A549 (cell line): ENCODE measurements at regions not wholly inside any gene's neighbourhood (a gene's known extent, or its start where the extent isn't known, plus 50 kb on each side); places are given as distances from the start of the nearest gene placed in this dataset.

Experiments
- CEBPB ChIP-seq, 2 experiments: fragments of >200 bp in 1 of 2; sonication (Bioruptor Twin) in 1 of 2; formaldehyde crosslinking in 1 of 2; IDR thresholded peaks; 2 replicates each; pipeline ENCODE4 v1.6.1; 2012 to 2016
- CHD2 ChIP-seq: fragments of 150-350 bp; IDR thresholded peaks from 2 replicates; pipeline ENCODE4 v1.6.1; 2014; ENCODE audit warnings: low read length; ENCODE audit not compliant: partially characterized antibody
- EHMT2 ChIP-seq: fragments of 200-600 bp; sonication (generic); IDR thresholded peaks from 2 replicates; pipeline ENCODE4 v1.6.1; 2016; ENCODE audit warnings: antibody characterized with exemption, low read depth, mild to moderate bottlenecking, moderate library complexity
- JUN ChIP-seq, 2 experiments: fragments of >200 bp; sonication (Bioruptor Twin); formaldehyde crosslinking; IDR thresholded peaks; 2 replicates in 1 of 2; 3 replicates in 1 of 2; pipeline ENCODE4 v1.6.1; 2016 to 2017
- MYC ChIP-seq: IDR thresholded peaks from 2 replicates; pipeline ENCODE4 v1.6.1; 2012; ENCODE audit warnings: mild to moderate bottlenecking, inconsistent platforms, low read length, improper control_type of control experiment, borderline replicate concordance
- NFE2L2 ChIP-seq: fragments of 150-350 bp; conservative IDR thresholded peaks from 2 replicates; pipeline ENCODE4 v1.6.1; 2014; ENCODE audit warnings: low read length
- POLR2A ChIP-seq: IDR thresholded peaks from 2 replicates; pipeline ENCODE4 v1.6.1; 2012; ENCODE audit warnings: mild to moderate bottlenecking, low read length
- RCOR1 ChIP-seq: fragments of 150-350 bp; IDR thresholded peaks from 2 replicates; pipeline ENCODE4 v1.6.1; 2014; ENCODE audit warnings: antibody characterized with exemption, low read length, low read depth
- REST ChIP-seq: fragments of 200-600 bp; sonication (generic); IDR thresholded peaks from 2 replicates; pipeline ENCODE4 v1.6.1; 2016; ENCODE audit warnings: antibody characterized with exemption, mild to moderate bottlenecking, moderate library complexity
- SREBF2 ChIP-seq: fragments of 450-650 bp; IDR thresholded peaks from 2 replicates; pipeline ENCODE4 v1.6.1; 2014; ENCODE audit warnings: mild to moderate bottlenecking, moderate library complexity
- TF ChIP-seq, protein P1 (sequence below): fragments of 250-450 bp; sonication (Bioruptor Pico); IDR thresholded peaks from 2 replicates; pipeline ENCODE4 v1.5.0; 2021; ENCODE audit warnings: mild to moderate bottlenecking, moderate library complexity, borderline replicate concordance
- TF ChIP-seq, protein P2 (sequence below): fragments of >200 bp; sonication (Bioruptor Twin); formaldehyde crosslinking; IDR thresholded peaks from 3 replicates; pipeline ENCODE4 v1.5.1; 2016
- TF ChIP-seq, protein P3 (sequence below): fragments of 450-650 bp; IDR thresholded peaks from 2 replicates; pipeline ENCODE4 v1.6.1; 2014; ENCODE audit warnings: antibody characterized with exemption

- TF ChIP-seq MYC (no peak), EHMT2 (no peak), CHD2 (no peak), POLR2A (no peak), REST (no peak), CEBPB (IDR thresholded peaks at IDR 0.05) (no peak), JUN (IDR thresholded peaks at IDR 0.05) (no peak), SREBF2 (no peak), NFE2L2 (no peak), RCOR1 (no peak)
- TF ChIP-seq, protein P1, sequence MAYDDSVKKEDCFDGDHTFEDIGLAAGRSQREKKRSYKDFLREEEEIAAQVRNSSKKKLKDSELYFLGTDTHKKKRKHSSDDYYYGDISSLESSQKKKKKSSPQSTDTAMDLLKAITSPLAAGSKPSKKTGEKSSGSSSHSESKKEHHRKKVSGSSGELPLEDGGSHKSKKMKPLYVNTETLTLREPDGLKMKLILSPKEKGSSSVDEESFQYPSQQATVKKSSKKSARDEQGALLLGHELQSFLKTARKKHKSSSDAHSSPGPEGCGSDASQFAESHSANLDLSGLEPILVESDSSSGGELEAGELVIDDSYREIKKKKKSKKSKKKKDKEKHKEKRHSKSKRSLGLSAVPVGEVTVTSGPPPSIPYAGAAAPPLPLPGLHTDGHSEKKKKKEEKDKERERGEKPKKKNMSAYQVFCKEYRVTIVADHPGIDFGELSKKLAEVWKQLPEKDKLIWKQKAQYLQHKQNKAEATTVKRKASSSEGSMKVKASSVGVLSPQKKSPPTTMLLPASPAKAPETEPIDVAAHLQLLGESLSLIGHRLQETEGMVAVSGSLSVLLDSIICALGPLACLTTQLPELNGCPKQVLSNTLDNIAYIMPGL (CRISPR knock-in tag) = no peak
- TF ChIP-seq, protein P2, sequence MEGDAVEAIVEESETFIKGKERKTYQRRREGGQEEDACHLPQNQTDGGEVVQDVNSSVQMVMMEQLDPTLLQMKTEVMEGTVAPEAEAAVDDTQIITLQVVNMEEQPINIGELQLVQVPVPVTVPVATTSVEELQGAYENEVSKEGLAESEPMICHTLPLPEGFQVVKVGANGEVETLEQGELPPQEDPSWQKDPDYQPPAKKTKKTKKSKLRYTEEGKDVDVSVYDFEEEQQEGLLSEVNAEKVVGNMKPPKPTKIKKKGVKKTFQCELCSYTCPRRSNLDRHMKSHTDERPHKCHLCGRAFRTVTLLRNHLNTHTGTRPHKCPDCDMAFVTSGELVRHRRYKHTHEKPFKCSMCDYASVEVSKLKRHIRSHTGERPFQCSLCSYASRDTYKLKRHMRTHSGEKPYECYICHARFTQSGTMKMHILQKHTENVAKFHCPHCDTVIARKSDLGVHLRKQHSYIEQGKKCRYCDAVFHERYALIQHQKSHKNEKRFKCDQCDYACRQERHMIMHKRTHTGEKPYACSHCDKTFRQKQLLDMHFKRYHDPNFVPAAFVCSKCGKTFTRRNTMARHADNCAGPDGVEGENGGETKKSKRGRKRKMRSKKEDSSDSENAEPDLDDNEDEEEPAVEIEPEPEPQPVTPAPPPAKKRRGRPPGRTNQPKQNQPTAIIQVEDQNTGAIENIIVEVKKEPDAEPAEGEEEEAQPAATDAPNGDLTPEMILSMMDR = no peak
- TF ChIP-seq, protein P3, sequence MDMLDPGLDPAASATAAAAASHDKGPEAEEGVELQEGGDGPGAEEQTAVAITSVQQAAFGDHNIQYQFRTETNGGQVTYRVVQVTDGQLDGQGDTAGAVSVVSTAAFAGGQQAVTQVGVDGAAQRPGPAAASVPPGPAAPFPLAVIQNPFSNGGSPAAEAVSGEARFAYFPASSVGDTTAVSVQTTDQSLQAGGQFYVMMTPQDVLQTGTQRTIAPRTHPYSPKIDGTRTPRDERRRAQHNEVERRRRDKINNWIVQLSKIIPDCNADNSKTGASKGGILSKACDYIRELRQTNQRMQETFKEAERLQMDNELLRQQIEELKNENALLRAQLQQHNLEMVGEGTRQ = no peak
Measured at GRCh38 chr17:13355054-13355453, 246.7 kb downstream of the HS3ST3A1 start.
